SK-N-MC (cell line): ENCODE measurements at regions not wholly inside any gene's neighbourhood (a gene's known extent, or its start where the extent isn't known, plus 50 kb on each side); places are given as distances from the start of the nearest gene placed in this dataset.

Source experiments
- EZH2 ChIP-seq: fragments of 200-600 bp; sonication (generic); IDR thresholded peaks from one replicate; pipeline ENCODE4 v1.6.1; 2017; ENCODE audit warnings: antibody characterized with exemption
- FOXP2 ChIP-seq: optimal IDR thresholded peaks from 2 replicates; pipeline ENCODE3; 2011; ENCODE audit warnings: mild to moderate bottlenecking, moderate library complexity; ENCODE audit not compliant: insufficient read depth; ENCODE audit errors: extremely low read length, control extremely low read depth
- POLR2AphosphoS5 ChIP-seq: IDR thresholded peaks from 2 replicates; pipeline ENCODE4 v1.6.1; 2012; ENCODE audit warnings: mild to moderate bottlenecking, low read depth, low read length, borderline replicate concordance

GRCh38 chr5:67816456-67816855 lies 399.1 kb upstream of the PIK3R1 start:
- TF ChIP-seq EZH2 (no peak), POLR2AphosphoS5 (no peak), FOXP2 (no peak)
